Sigmoid colon (tissue), 4 donors: ENCODE measurements at regions not wholly inside any gene's neighbourhood (a gene's known extent, or its start where the extent isn't known, plus 50 kb on each side); places are given as distances from the start of the nearest gene placed in this dataset.

ENCODE experiments used
- EP300 ChIP-seq, 4 donors: sonication (generic); formaldehyde crosslinking; IDR thresholded peaks; one replicate each; pipeline ENCODE4 v1.6.1; 2017; ENCODE audit warnings: antibody characterized with exemption in 4 of 4
- POLR2A ChIP-seq, 2 donors: fragments of 450-650 bp; IDR thresholded peaks; one replicate each; pipeline ENCODE4 v1.6.1; 2016; ENCODE audit warnings: antibody characterized with exemption in 2 of 2, mild to moderate bottlenecking in 2 of 2, moderate library complexity in 2 of 2
- POLR2AphosphoS5 ChIP-seq, 4 donors: sonication (generic); formaldehyde crosslinking; IDR thresholded peaks; one replicate each; pipeline ENCODE4 v1.6.1; 2017; ENCODE audit warnings: antibody characterized with exemption in 4 of 4
- TF ChIP-seq, protein P1 (sequence below), 4 experiments: fragments of 450-650 bp in 3 of 4; fragments of 200-600 bp in 1 of 4; IDR thresholded peaks; one replicate each; pipeline ENCODE4 v1.5.1; 2016 to 2019; ENCODE audit warnings: antibody characterized with exemption in 4 of 4, mild to moderate bottlenecking in 3 of 4, moderate library complexity in 2 of 4

DNA sequence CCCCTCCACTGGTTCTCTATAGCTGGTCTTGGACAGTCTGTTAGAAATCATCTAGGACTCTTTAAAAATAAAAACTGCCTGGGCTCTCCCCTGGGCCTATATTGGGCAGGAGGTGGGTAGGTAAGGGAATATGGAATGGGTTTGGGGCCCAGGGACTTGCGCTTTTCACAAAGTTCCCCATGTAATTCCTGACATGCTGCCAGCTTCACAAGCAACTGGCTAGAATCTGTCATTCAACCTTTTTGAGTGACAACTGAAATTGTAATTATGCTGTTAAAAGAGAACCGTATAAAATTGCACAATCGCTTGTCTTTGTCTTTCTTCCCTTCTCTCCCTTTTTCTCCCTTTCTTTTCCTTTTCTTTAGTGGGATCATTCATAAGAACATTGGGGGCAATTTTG, 603.1 kb downstream of the EBF1 start:
- TF ChIP-seq, protein P1, sequence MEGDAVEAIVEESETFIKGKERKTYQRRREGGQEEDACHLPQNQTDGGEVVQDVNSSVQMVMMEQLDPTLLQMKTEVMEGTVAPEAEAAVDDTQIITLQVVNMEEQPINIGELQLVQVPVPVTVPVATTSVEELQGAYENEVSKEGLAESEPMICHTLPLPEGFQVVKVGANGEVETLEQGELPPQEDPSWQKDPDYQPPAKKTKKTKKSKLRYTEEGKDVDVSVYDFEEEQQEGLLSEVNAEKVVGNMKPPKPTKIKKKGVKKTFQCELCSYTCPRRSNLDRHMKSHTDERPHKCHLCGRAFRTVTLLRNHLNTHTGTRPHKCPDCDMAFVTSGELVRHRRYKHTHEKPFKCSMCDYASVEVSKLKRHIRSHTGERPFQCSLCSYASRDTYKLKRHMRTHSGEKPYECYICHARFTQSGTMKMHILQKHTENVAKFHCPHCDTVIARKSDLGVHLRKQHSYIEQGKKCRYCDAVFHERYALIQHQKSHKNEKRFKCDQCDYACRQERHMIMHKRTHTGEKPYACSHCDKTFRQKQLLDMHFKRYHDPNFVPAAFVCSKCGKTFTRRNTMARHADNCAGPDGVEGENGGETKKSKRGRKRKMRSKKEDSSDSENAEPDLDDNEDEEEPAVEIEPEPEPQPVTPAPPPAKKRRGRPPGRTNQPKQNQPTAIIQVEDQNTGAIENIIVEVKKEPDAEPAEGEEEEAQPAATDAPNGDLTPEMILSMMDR (IDR thresholded peaks at IDR 0.05), result no peak
- TF ChIP-seq POLR2A (IDR thresholded peaks at IDR 0.05), result no peak
- TF ChIP-seq EP300 (IDR thresholded peaks at IDR 0.05), result no peak
- no peak for TF ChIP-seq POLR2AphosphoS5 (IDR thresholded peaks at IDR 0.05)
